ENCODE measurements at regions not wholly inside any gene's neighbourhood (a gene's known extent, or its start where the extent isn't known, plus 50 kb on each side); places are given as distances from the start of the nearest gene placed in this dataset.

DNA sequence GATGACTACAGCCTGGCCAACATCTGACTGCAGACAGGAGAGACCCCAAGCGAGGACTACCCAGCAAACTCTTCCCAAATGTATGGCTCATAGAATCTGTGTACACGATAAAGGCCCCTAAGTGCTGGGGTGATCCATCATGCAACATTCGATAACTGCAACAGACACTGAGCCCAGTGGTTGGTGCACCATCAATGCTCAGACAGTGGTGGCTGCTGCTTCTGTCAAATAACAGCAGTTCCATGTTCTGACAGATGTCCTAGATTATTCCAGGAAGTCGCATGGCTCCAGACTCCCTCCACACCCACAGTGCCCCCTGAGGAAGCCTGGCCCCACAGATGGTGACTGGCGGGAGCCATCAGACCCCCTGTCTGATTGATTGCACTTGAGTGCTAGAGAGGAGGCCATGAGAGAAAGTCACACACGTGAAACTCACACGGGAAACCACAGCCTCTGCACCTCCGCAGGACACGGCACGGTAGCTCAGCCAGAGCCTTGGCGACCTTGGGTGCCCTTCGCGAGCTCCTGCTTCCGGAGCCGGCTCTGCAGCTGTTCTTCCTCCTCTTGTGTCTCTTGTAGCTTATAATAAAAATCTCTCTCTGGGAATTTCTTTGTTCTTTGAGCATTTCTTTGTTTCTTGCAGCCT, 1155.9 kb downstream of the TBC1D22A start:
- DNase-seq (no peak), ATAC-seq (no peak)
- no peaks in the 10 kb centered on the region for H3K9me3 ChIP-seq
- TF ChIP-seq, protein P1, sequence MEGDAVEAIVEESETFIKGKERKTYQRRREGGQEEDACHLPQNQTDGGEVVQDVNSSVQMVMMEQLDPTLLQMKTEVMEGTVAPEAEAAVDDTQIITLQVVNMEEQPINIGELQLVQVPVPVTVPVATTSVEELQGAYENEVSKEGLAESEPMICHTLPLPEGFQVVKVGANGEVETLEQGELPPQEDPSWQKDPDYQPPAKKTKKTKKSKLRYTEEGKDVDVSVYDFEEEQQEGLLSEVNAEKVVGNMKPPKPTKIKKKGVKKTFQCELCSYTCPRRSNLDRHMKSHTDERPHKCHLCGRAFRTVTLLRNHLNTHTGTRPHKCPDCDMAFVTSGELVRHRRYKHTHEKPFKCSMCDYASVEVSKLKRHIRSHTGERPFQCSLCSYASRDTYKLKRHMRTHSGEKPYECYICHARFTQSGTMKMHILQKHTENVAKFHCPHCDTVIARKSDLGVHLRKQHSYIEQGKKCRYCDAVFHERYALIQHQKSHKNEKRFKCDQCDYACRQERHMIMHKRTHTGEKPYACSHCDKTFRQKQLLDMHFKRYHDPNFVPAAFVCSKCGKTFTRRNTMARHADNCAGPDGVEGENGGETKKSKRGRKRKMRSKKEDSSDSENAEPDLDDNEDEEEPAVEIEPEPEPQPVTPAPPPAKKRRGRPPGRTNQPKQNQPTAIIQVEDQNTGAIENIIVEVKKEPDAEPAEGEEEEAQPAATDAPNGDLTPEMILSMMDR (IDR thresholded peaks at IDR 0.05), result no peak
- peaks cover 0 to 2% (median 0%) of the 10 kb centered on the region in 3 donors for H3K27me3 ChIP-seq (ENCODE audit: insufficient read depth in 3 of 3, low read length in 2 of 3)
- intact Hi-C loops (cut with DNase I), result no loop called here
- 22 to 32% (median 27%) methylated on average over 15 of the region's 15 CpGs for WGBS, 3 donors
- no peak overlapping the region for H3K4me3 ChIP-seq
- no peaks in the 10 kb centered on the region for H3K4me1 ChIP-seq
- no peaks in the 10 kb centered on the region for H3K36me3 ChIP-seq (ENCODE audit: insufficient read depth in 1 of 2, low read depth in 1 of 2)
- H3K27ac ChIP-seq, result no peak overlapping the region

DNA sequence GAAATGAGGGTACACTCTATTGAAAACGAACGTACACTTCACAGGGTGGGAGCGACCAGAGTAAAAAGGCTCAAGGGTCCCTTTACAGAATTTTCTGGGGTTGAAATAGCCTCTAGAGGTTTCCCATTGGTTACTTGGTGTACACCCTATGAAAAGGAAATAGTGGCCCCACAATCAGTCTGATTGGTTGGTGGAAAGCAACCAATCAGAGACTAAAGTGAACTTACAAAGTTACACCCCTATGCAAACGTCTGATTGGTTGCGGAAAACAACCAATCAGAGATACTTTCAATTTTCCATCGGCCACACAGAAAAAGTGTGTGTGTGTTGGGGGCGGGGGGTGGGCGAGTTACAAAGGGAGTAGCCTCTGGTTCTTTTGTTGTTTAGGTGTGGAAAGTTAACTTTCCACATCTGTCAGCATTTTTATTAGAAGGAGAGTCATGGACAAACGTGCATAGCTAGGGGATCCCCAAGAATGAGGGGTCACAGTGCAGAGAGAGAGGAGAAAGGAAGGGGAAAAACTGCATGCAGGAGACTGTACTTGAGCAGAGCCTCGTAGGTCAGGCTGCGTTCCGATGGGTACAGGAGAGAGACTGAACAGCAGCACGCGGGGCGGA, 1152.1 kb downstream of the TBC1D22A start:
- Histone ChIP-seq H3K4me1 (no peaks in the 10 kb centered on the region), H3K9me3 (peaks cover 12% of the 10 kb centered on the region), H3K4me3 (no peak overlapping the region), H3K27me3 (ENCODE audit: insufficient read depth in 3 of 3, low read length in 2 of 3) (peaks cover 0 to 2% (median 0%) of the 10 kb centered on the region in 3 donors), H3K36me3 (ENCODE audit: insufficient read depth in 1 of 2, low read depth in 1 of 2) (no peaks in the 10 kb centered on the region), H3K27ac (no peak overlapping the region)
- ATAC-seq (no peak), DNase-seq (no peak)
- intact Hi-C loops (cut with DNase I), result no loop called here
- WGBS, 3 donors, result 80 to 90% (median 85%) methylated on average over 15 of the region's 15 CpGs
- TF ChIP-seq, protein P1 (IDR thresholded peaks at IDR 0.05), result no peak

DNA sequence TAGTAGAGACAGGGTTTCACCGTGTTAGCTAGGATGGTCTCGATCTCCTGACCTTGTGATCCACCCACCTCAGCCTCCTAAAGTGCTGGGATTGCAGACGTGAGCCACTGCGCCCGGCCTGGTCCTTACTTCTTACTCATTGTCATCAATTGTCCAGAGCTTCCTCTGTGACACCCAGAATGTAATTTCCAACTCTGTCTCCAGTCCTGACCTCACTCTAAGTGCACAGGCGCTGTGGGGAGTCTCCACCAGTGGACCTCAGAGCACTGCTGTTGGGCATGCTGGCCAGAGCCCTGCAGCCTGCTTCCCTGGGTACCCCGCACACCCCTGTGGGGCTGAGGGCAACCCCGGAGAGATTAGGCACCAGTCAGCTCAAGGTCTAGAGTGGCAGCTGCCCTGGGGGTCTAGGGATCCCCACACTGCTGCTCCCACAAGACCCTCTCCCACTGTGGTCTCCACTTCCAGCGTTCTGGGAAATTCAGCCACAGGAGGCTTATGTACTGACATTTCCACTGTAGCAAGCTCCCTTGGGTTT, 1140.3 kb downstream of the TBC1D22A start:
- no peaks in the 10 kb centered on the region for H3K36me3 ChIP-seq (ENCODE audit: insufficient read depth in 1 of 2, low read depth in 1 of 2)

GRCh38 chr22:47901911-47902310, 1139.5 kb downstream of the TBC1D22A start:
- 73 to 85% (median 84%) methylated on average over 6 of the region's 6 CpGs for WGBS, 3 donors

More for the DNA sequence above, 1140.3 kb downstream of the TBC1D22A start:
- ATAC-seq (no peak), DNase-seq (no peak)
- Histone ChIP-seq H3K27me3 (ENCODE audit: insufficient read depth in 3 of 3, low read length in 2 of 3) (peaks cover 0 to 2% (median 0%) of the 10 kb centered on the region in 3 donors), H3K27ac (no peak overlapping the region), H3K4me1 (no peaks in the 10 kb centered on the region), H3K4me3 (no peak overlapping the region), H3K9me3 (no peaks in the 10 kb centered on the region)
- WGBS, 3 donors, result 82 to 88% (median 87%) methylated on average over 8 to 9 of the region's 9 CpGs
- TF ChIP-seq, protein P1 (IDR thresholded peaks at IDR 0.05), result no peak
- intact Hi-C loops (cut with DNase I), result no loop called here

More at GRCh38 chr22:47901911-47902310, 1139.5 kb downstream of the TBC1D22A start:
- peaks cover 0 to 2% (median 0%) of the 10 kb centered on the region in 3 donors for H3K27me3 ChIP-seq (ENCODE audit: insufficient read depth in 3 of 3, low read length in 2 of 3)
- no peak for DNase-seq
- H3K4me1 ChIP-seq, result no peaks in the 10 kb centered on the region
- TF ChIP-seq, protein P1 (IDR thresholded peaks at IDR 0.05), result no peak
- no peak for ATAC-seq
- H3K4me3 ChIP-seq, result no peak overlapping the region
- intact Hi-C loops (cut with DNase I), result no loop called here
- no peaks in the 10 kb centered on the region for H3K9me3 ChIP-seq
- no peak overlapping the region for H3K27ac ChIP-seq
- no peaks in the 10 kb centered on the region for H3K36me3 ChIP-seq (ENCODE audit: insufficient read depth in 1 of 2, low read depth in 1 of 2)

Measured in psoas muscle (tissue), 7 donors.